ENCODE measurements at regions not wholly inside any gene's neighbourhood (a gene's known extent, or its start where the extent isn't known, plus 50 kb on each side); places are given as distances from the start of the nearest gene placed in this dataset.

- DNase-seq (no peak), ATAC-seq (ENCODE audit: low FRiP score in 2 of 2) (no peak)
- TF ChIP-seq POLR2A (IDR thresholded peaks at IDR 0.05) (no peak), POLR2AphosphoS5 (IDR thresholded peaks at IDR 0.05) (no peak), EP300 (IDR thresholded peaks at IDR 0.05) (no peak)
- TF ChIP-seq, protein P1, sequence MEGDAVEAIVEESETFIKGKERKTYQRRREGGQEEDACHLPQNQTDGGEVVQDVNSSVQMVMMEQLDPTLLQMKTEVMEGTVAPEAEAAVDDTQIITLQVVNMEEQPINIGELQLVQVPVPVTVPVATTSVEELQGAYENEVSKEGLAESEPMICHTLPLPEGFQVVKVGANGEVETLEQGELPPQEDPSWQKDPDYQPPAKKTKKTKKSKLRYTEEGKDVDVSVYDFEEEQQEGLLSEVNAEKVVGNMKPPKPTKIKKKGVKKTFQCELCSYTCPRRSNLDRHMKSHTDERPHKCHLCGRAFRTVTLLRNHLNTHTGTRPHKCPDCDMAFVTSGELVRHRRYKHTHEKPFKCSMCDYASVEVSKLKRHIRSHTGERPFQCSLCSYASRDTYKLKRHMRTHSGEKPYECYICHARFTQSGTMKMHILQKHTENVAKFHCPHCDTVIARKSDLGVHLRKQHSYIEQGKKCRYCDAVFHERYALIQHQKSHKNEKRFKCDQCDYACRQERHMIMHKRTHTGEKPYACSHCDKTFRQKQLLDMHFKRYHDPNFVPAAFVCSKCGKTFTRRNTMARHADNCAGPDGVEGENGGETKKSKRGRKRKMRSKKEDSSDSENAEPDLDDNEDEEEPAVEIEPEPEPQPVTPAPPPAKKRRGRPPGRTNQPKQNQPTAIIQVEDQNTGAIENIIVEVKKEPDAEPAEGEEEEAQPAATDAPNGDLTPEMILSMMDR (IDR thresholded peaks at IDR 0.05), result no peak
- H3K9me3 ChIP-seq, result no peaks in the 10 kb centered on the region
- H3K4me1 ChIP-seq, result no peaks in the 10 kb centered on the region
- H3K4me3 ChIP-seq, result no peak overlapping the region
- H3K27ac ChIP-seq, result no peak overlapping the region
- H3K36me3 ChIP-seq, result no peaks in the 10 kb centered on the region
- WGBS, 2 donors, result 90 to 96% methylated on average over 1 of the region's 1 CpG
- no peaks in the 10 kb centered on the region for H3K27me3 ChIP-seq
Observed at GRCh38 chr5:107266100-107266499, 404.6 kb downstream of the EFNA5 start.

DNA sequence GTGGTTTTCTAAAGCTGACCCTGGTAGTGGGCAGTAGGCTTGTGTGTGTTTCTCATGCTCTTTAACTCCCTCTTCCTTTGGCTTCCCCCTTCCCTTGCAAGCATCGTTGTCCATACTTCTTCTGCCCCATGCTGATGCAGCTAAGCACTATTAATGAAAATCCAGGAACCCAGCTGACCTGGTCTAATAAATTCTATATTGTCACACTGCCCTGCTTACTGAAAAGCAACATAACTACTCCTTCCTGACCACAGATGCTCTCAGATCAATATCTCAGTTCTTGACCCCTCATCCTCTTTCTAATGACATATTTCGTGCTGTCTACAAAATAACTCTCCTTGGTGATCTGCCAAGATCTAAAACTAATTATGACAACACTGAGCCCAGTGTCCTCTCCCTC is 405.5 kb downstream of the EFNA5 start:
- ATAC-seq (ENCODE audit: low FRiP score in 2 of 2), result no peak
- 52 to 63% methylated on average over 2 of the region's 2 CpGs for WGBS, 2 donors

DNA sequence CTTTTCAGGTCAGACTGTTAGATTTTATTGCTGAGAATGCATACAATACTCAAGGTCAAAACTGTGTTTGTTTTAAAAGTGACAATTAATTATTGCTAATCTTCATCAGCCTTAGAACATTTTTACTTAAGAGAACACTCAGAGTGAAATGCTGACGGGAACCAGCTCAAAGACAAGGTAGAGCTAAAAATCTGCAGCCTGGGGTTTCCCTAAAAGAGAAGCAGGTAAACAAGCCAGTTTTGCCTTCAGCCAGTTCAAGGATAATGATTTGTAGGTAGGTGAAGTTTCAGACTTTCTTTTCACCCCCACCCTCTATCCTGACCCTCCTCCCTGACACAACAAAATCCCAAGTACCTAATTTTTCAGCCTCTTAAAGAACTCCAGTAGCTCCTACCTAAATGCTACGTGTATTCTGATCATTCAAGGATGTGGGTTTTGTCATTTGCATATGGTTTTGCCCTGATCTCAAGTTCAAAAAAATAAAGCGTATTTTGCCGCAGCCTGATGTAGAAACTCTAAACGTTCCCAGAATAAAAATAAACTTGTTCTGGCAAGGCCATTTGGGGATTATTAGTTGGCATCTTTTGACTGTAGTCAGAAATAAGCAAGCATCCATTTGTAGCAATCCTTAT is 407.2 kb downstream of the EFNA5 start:
- no peaks in the 10 kb centered on the region for H3K27me3 ChIP-seq
- no peaks in the 10 kb centered on the region for H3K36me3 ChIP-seq
- WGBS, 2 donors, result 65 to 72% methylated on average over 5 of the region's 5 CpGs
- no peak overlapping the region for H3K27ac ChIP-seq
- H3K4me1 ChIP-seq, result no peaks in the 10 kb centered on the region
- DNase-seq (no peak), ATAC-seq (ENCODE audit: low FRiP score in 2 of 2) (no peak)
- TF ChIP-seq POLR2A (IDR thresholded peaks at IDR 0.05) (no peak), POLR2AphosphoS5 (IDR thresholded peaks at IDR 0.05) (no peak), EP300 (IDR thresholded peaks at IDR 0.05) (no peak)
- TF ChIP-seq, protein P1 (IDR thresholded peaks at IDR 0.05), result no peak
- H3K9me3 ChIP-seq, result no peaks in the 10 kb centered on the region
- no peak overlapping the region for H3K4me3 ChIP-seq

More for the DNA sequence above, 405.5 kb downstream of the EFNA5 start:
- TF ChIP-seq POLR2AphosphoS5 (IDR thresholded peaks at IDR 0.05), result no peak
- no peak for TF ChIP-seq POLR2A (IDR thresholded peaks at IDR 0.05)
- no peak for TF ChIP-seq EP300 (IDR thresholded peaks at IDR 0.05)
- TF ChIP-seq, protein P1 (IDR thresholded peaks at IDR 0.05), result no peak
- Histone ChIP-seq H3K27me3 (no peaks in the 10 kb centered on the region), H3K27ac (no peak overlapping the region), H3K4me3 (no peak overlapping the region), H3K4me1 (no peaks in the 10 kb centered on the region), H3K36me3 (no peaks in the 10 kb centered on the region), H3K9me3 (no peaks in the 10 kb centered on the region)
- no peak for DNase-seq

DNA sequence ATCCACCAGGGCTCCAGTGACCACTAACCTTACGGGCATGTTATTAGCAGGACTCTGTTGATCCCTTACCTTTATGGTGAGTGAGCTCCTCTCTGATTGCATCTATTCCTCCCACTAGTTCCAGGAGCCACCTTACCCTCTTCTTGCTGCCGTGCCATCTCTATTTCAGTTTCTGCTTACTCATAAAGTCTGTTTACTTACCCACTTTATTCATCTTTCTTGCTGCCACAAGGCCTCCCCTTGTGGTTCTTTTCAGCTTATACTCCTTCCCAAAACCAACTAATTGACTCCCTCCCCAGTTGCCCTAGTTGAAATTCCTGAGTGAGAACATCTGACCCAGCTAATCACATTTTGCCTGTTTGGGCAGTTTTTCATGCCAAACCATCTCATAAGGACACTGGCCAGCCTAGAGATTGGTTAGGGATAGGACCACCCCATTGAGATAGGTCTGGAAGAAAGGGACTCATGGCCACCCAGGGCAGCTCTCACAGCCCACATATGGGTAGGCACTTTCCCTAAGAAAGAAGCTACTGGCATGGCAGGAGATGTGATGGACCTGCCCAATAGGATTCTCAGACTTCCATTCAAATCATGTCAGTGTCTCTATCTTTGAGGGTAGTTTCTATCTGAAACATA is 412.7 kb downstream of the EFNA5 start:
- peaks cover 0 to 2% (median 0%) of the 10 kb centered on the region in 4 donors for H3K4me1 ChIP-seq
- no peaks in the 10 kb centered on the region for H3K27me3 ChIP-seq
- 66 to 78% methylated on average over 2 of the region's 2 CpGs for WGBS, 2 donors
- ATAC-seq (ENCODE audit: low FRiP score in 2 of 2), result no peak
- H3K9me3 ChIP-seq, result no peaks in the 10 kb centered on the region
- no peak overlapping the region for H3K4me3 ChIP-seq
- no peaks in the 10 kb centered on the region for H3K36me3 ChIP-seq
- H3K27ac ChIP-seq, result no peak overlapping the region
- TF ChIP-seq, protein P1 (IDR thresholded peaks at IDR 0.05), result no peak
- TF ChIP-seq POLR2AphosphoS5 (IDR thresholded peaks at IDR 0.05), result no peak
- DNase-seq, result no peak

GRCh38 chr5:107254902-107255234 is 415.9 kb downstream of the EFNA5 start:
- Histone ChIP-seq H3K9me3 (no peaks in the 10 kb centered on the region), H3K27ac (no peak overlapping the region), H3K27me3 (no peaks in the 10 kb centered on the region), H3K4me3 (no peak overlapping the region), H3K36me3 (no peaks in the 10 kb centered on the region), H3K4me1 (peaks cover 0 to 2% (median 0%) of the 10 kb centered on the region in 4 donors)
- ATAC-seq (ENCODE audit: low FRiP score in 2 of 2) (no peak), DNase-seq (peak in 1 of 2 donors; percentile 40)
- TF ChIP-seq EP300 (IDR thresholded peaks at IDR 0.05), result no peak
- WGBS, 2 donors, result 93 to 95% methylated on average over 4 of the region's 4 CpGs
